Muscle layer of colon (tissue), 2 donors: ENCODE measurements at regions not wholly inside any gene's neighbourhood (a gene's known extent, or its start where the extent isn't known, plus 50 kb on each side); places are given as distances from the start of the nearest gene placed in this dataset.

ENCODE experiments used
- H3K27ac ChIP-seq: one replicate; pipeline ENCODE4 v1.7.0; 2013; ENCODE audit warnings: low read depth, mild to moderate bottlenecking, low read length, moderate library complexity
- H3K27me3 ChIP-seq, 2 donors: one replicate each; pipeline ENCODE4 v1.7.0; 2013; ENCODE audit warnings: low read length in 2 of 2, mild to moderate bottlenecking in 2 of 2; ENCODE audit not compliant: insufficient read depth in 2 of 2, control insufficient read depth in 1 of 2
- H3K36me3 ChIP-seq: one replicate; pipeline ENCODE4 v1.7.0; 2013; ENCODE audit warnings: mild to moderate bottlenecking, low read length; ENCODE audit not compliant: insufficient read depth
- H3K4me1 ChIP-seq: one replicate; pipeline ENCODE4 v1.7.0; 2013; ENCODE audit warnings: mild to moderate bottlenecking, low read length; ENCODE audit not compliant: insufficient read depth
- H3K4me3 ChIP-seq, 2 donors: one replicate each; pipeline ENCODE4 v1.7.0; 2013; ENCODE audit warnings: low read length in 2 of 2, low read depth in 1 of 2, mild to moderate bottlenecking in 1 of 2, moderate library complexity in 1 of 2
- H3K9ac ChIP-seq: one replicate; pipeline ENCODE4 v1.7.0; 2013; ENCODE audit warnings: low read length
- H3K9me3 ChIP-seq: one replicate; pipeline ENCODE4 v1.7.0; 2013; ENCODE audit warnings: mild to moderate bottlenecking, low read length
- donor health status: abdominal sarcoma.
- donor health status: Adenocarcinoma of cecum.

- H3K9ac ChIP-seq = no peak overlapping the region
Observed at GRCh38 chr2:5352286-5352685, 339.9 kb upstream of the SOX11 start.

GRCh38 chr2:5353565-5353964 lies 338.6 kb upstream of the SOX11 start:
- Histone ChIP-seq H3K9me3 (no peaks in the 10 kb centered on the region), H3K9ac (no peak overlapping the region), H3K27ac (no peak overlapping the region), H3K4me1 (peaks cover 17% of the 10 kb centered on the region), H3K27me3 (no peaks in the 10 kb centered on the region), H3K4me3 (no peak overlapping the region), H3K36me3 (no peaks in the 10 kb centered on the region)

More at GRCh38 chr2:5352286-5352685, 339.9 kb upstream of the SOX11 start:
- Histone ChIP-seq H3K9me3 (no peaks in the 10 kb centered on the region), H3K27me3 (no peaks in the 10 kb centered on the region), H3K4me3 (no peak overlapping the region), H3K36me3 (no peaks in the 10 kb centered on the region), H3K27ac (no peak overlapping the region), H3K4me1 (peaks cover 17% of the 10 kb centered on the region)

GRCh38 chr2:5359397-5359796 lies 332.8 kb upstream of the SOX11 start:
- H3K36me3 ChIP-seq = no peaks in the 10 kb centered on the region
- H3K4me1 ChIP-seq = no peaks in the 10 kb centered on the region
- H3K9ac ChIP-seq = no peak overlapping the region
- no peak overlapping the region for H3K4me3 ChIP-seq
- H3K27me3 ChIP-seq = no peaks in the 10 kb centered on the region
- H3K9me3 ChIP-seq = no peaks in the 10 kb centered on the region
- H3K27ac ChIP-seq = no peak overlapping the region

GRCh38 chr2:5360081-5360480 lies 332.1 kb upstream of the SOX11 start:
- H3K9ac ChIP-seq = no peak overlapping the region
- H3K27me3 ChIP-seq = no peaks in the 10 kb centered on the region
- no peaks in the 10 kb centered on the region for H3K9me3 ChIP-seq
- no peaks in the 10 kb centered on the region for H3K4me1 ChIP-seq
- no peaks in the 10 kb centered on the region for H3K36me3 ChIP-seq
- no peak overlapping the region for H3K4me3 ChIP-seq
- H3K27ac ChIP-seq = no peak overlapping the region

- H3K27ac ChIP-seq = no peak overlapping the region
- no peaks in the 10 kb centered on the region for H3K4me1 ChIP-seq
- H3K9ac ChIP-seq = no peak overlapping the region
- H3K4me3 ChIP-seq = no peak overlapping the region
- H3K27me3 ChIP-seq = no peaks in the 10 kb centered on the region
- no peaks in the 10 kb centered on the region for H3K36me3 ChIP-seq
- no peaks in the 10 kb centered on the region for H3K9me3 ChIP-seq
Observed at GRCh38 chr2:5364361-5364760, 327.8 kb upstream of the SOX11 start.

GRCh38 chr2:5365871-5366461 lies 326.2 kb upstream of the SOX11 start:
- H3K4me1 ChIP-seq = no peaks in the 10 kb centered on the region
- H3K27me3 ChIP-seq = no peaks in the 10 kb centered on the region
- no peaks in the 10 kb centered on the region for H3K36me3 ChIP-seq
- no peak overlapping the region for H3K27ac ChIP-seq
- H3K9ac ChIP-seq = no peak overlapping the region
- H3K4me3 ChIP-seq = no peak overlapping the region
- no peaks in the 10 kb centered on the region for H3K9me3 ChIP-seq

GRCh38 chr2:5367321-5367720 lies 324.9 kb upstream of the SOX11 start:
- no peak overlapping the region for H3K27ac ChIP-seq
- H3K9me3 ChIP-seq = no peaks in the 10 kb centered on the region
- no peaks in the 10 kb centered on the region for H3K27me3 ChIP-seq
- H3K4me1 ChIP-seq = no peaks in the 10 kb centered on the region
- H3K9ac ChIP-seq = no peak overlapping the region
- no peaks in the 10 kb centered on the region for H3K36me3 ChIP-seq
- no peak overlapping the region for H3K4me3 ChIP-seq

- Histone ChIP-seq H3K27ac (no peak overlapping the region), H3K4me1 (no peaks in the 10 kb centered on the region), H3K9me3 (no peaks in the 10 kb centered on the region), H3K27me3 (no peaks in the 10 kb centered on the region), H3K4me3 (no peak overlapping the region), H3K36me3 (no peaks in the 10 kb centered on the region), H3K9ac (no peak overlapping the region)
Observed at GRCh38 chr2:5368263-5368662, 323.9 kb upstream of the SOX11 start.

- H3K4me3 ChIP-seq = no peak overlapping the region
- no peak overlapping the region for H3K27ac ChIP-seq
- no peak overlapping the region for H3K9ac ChIP-seq
- no peaks in the 10 kb centered on the region for H3K4me1 ChIP-seq
- H3K36me3 ChIP-seq = no peaks in the 10 kb centered on the region
- no peaks in the 10 kb centered on the region for H3K9me3 ChIP-seq
- H3K27me3 ChIP-seq = no peaks in the 10 kb centered on the region
Observed at GRCh38 chr2:5369510-5369909, 322.7 kb upstream of the SOX11 start.

GRCh38 chr2:5370158-5370557 lies 322.0 kb upstream of the SOX11 start:
- H3K27me3 ChIP-seq = no peaks in the 10 kb centered on the region
- no peaks in the 10 kb centered on the region for H3K36me3 ChIP-seq
- no peak overlapping the region for H3K27ac ChIP-seq
- no peak overlapping the region for H3K4me3 ChIP-seq
- no peak overlapping the region for H3K9ac ChIP-seq
- H3K4me1 ChIP-seq = no peaks in the 10 kb centered on the region
- no peaks in the 10 kb centered on the region for H3K9me3 ChIP-seq

- no peaks in the 10 kb centered on the region for H3K9me3 ChIP-seq
- H3K9ac ChIP-seq = no peak overlapping the region
- H3K27me3 ChIP-seq = no peaks in the 10 kb centered on the region
- no peak overlapping the region for H3K27ac ChIP-seq
- no peaks in the 10 kb centered on the region for H3K4me1 ChIP-seq
- H3K36me3 ChIP-seq = no peaks in the 10 kb centered on the region
- H3K4me3 ChIP-seq = no peak overlapping the region
Observed at GRCh38 chr2:5372141-5372540, 320.0 kb upstream of the SOX11 start.

- Histone ChIP-seq H3K36me3 (no peaks in the 10 kb centered on the region), H3K9me3 (no peaks in the 10 kb centered on the region), H3K9ac (no peak overlapping the region), H3K4me3 (no peak overlapping the region), H3K27ac (no peak overlapping the region), H3K27me3 (no peaks in the 10 kb centered on the region), H3K4me1 (no peaks in the 10 kb centered on the region)
Observed at GRCh38 chr2:5373200-5373599, 319.0 kb upstream of the SOX11 start.
